ENCODE measurements at regions not wholly inside any gene's neighbourhood (a gene's known extent, or its start where the extent isn't known, plus 50 kb on each side); places are given as distances from the start of the nearest gene placed in this dataset.

DNA sequence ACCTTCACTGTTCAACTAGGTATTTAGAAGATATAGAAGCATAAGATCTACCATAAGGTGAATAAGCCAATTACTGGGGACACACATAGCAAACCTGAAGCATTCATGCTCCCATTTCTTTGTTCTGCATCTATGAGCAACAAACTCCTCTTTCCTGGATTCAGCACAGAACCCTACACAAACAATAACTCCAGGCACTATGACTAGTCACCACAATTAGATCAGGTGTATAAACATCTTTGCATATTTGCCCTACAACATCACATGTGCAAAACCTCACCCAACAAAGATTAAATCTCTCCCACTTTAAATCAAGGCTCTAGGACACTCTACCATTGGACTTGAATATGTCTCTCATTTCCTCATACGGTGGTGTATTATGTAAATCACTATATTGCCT, 652.3 kb downstream of the EPHA7 start:
- no CpG with 5 or more reads among the region's 1 CpG for WGBS (ENCODE audit: insufficient coverage)
- TF ChIP-seq, protein P1, sequence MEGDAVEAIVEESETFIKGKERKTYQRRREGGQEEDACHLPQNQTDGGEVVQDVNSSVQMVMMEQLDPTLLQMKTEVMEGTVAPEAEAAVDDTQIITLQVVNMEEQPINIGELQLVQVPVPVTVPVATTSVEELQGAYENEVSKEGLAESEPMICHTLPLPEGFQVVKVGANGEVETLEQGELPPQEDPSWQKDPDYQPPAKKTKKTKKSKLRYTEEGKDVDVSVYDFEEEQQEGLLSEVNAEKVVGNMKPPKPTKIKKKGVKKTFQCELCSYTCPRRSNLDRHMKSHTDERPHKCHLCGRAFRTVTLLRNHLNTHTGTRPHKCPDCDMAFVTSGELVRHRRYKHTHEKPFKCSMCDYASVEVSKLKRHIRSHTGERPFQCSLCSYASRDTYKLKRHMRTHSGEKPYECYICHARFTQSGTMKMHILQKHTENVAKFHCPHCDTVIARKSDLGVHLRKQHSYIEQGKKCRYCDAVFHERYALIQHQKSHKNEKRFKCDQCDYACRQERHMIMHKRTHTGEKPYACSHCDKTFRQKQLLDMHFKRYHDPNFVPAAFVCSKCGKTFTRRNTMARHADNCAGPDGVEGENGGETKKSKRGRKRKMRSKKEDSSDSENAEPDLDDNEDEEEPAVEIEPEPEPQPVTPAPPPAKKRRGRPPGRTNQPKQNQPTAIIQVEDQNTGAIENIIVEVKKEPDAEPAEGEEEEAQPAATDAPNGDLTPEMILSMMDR (IDR thresholded peaks at IDR 0.05), result no peak

DNA sequence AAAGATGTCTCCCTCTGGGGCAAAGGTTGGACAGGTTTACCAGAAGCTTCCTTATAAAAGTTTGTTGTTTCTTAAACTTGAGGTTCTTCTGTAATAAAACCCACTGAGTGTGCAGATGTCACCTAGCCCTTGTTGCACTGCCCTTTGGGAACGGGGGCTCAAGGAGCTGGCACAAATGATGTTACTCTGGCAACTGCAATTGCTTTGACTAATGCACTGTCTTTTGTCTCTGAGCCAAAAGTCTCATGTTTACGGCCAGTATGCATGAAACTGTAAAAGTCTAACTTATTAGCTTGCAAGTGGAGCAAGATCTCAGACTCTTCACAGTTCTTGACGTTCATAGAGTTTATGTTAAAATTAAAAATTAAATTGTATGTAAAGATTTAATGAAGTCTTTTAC, 655.7 kb downstream of the EPHA7 start:
- Histone ChIP-seq H3K79me2 (ENCODE audit: insufficient read depth, low read length) (no peaks in the 10 kb centered on the region), H3K36me3 (replicated peaks in 1 of 2; ENCODE audit: control insufficient read depth in 1 of 2, insufficient read depth in 2 of 2, low read length in 2 of 2) (no peaks in the 10 kb centered on the region), H3K4me1 (ENCODE audit: control insufficient read depth in 1 of 2, insufficient read depth in 2 of 2, low read length in 2 of 2) (no peaks in the 10 kb centered on the region), H2AFZ (ENCODE audit: insufficient read depth, low read depth, low read length, poor library complexity, severe bottlenecking) (no peak overlapping the region), H3K27me3 (ENCODE audit: control insufficient read depth in 2 of 2, insufficient read depth in 2 of 2, low read length in 2 of 2) (no peaks in the 10 kb centered on the region), H4K20me1 (ENCODE audit: insufficient read depth, low read length) (no peaks in the 10 kb centered on the region), H3K4me3 (replicated peaks in 1 of 3; ENCODE audit: low read depth in 2 of 3, low read length in 3 of 3) (no peak overlapping the region), H3K4me2 (replicated peaks; ENCODE audit: extremely low read depth, low read length, poor library complexity, severe bottlenecking) (no peak overlapping the region), H3K9me3 (replicated peaks in 1 of 2; ENCODE audit: control insufficient read depth in 1 of 2, insufficient read depth in 1 of 2, low read length in 2 of 2) (no peaks in the 10 kb centered on the region), H3K27ac (ENCODE audit: low read depth in 1 of 2, low read length in 2 of 2) (no peak overlapping the region), H3K9ac (ENCODE audit: insufficient read depth, low read length, poor library complexity, severe bottlenecking) (no peak overlapping the region)
- intact Hi-C loops (cut with micrococcal nuclease), result no loop called here
- H3K27ac Mint-ChIP-seq, result no peak overlapping the region
- DNase-seq, result no peak
- H3K4me1 Mint-ChIP-seq, result no peaks in the 10 kb centered on the region
- H3K9me3 Mint-ChIP-seq, result no peaks in the 10 kb centered on the region
- no peak overlapping the region for H3K4me3 Mint-ChIP-seq
- TF ChIP-seq, protein P1 (IDR thresholded peaks at IDR 0.05), result no peak
- peaks cover 0 to 2% (median 1%) of the 10 kb centered on the region in 3 donors for H3K27me3 Mint-ChIP-seq (ENCODE audit: low read depth in 3 of 3)
- H3K36me3 Mint-ChIP-seq, result no peaks in the 10 kb centered on the region
- 86% methylated on average over 1 of the region's 3 CpGs for WGBS (ENCODE audit: insufficient coverage)

More for the DNA sequence above, 652.3 kb downstream of the EPHA7 start:
- H3K4me2 ChIP-seq (replicated peaks; ENCODE audit: extremely low read depth, low read length, poor library complexity, severe bottlenecking), result no peak overlapping the region
- no peaks in the 10 kb centered on the region for H4K20me1 ChIP-seq (ENCODE audit: insufficient read depth, low read length)
- H3K27me3 ChIP-seq (ENCODE audit: control insufficient read depth in 2 of 2, insufficient read depth in 2 of 2, low read length in 2 of 2), result no peaks in the 10 kb centered on the region
- H3K4me3 Mint-ChIP-seq, result no peak overlapping the region
- H3K36me3 ChIP-seq (replicated peaks in 1 of 2; ENCODE audit: control insufficient read depth in 1 of 2, insufficient read depth in 2 of 2, low read length in 2 of 2), result no peaks in the 10 kb centered on the region
- no peaks in the 10 kb centered on the region for H3K36me3 Mint-ChIP-seq
- no peaks in the 10 kb centered on the region for H3K4me1 Mint-ChIP-seq
- H3K4me3 ChIP-seq (replicated peaks in 1 of 3; ENCODE audit: low read depth in 2 of 3, low read length in 3 of 3), result no peak overlapping the region
- H3K27ac Mint-ChIP-seq, result no peak overlapping the region
- no peaks in the 10 kb centered on the region for H3K4me1 ChIP-seq (ENCODE audit: control insufficient read depth in 1 of 2, insufficient read depth in 2 of 2, low read length in 2 of 2)
- H3K9ac ChIP-seq (ENCODE audit: insufficient read depth, low read length, poor library complexity, severe bottlenecking), result no peak overlapping the region
- no peak overlapping the region for H2AFZ ChIP-seq (ENCODE audit: insufficient read depth, low read depth, low read length, poor library complexity, severe bottlenecking)
- H3K9me3 Mint-ChIP-seq, result peaks cover 0 to 4% (median 0%) of the 10 kb centered on the region in 7 donors
- no peaks in the 10 kb centered on the region for H3K9me3 ChIP-seq (replicated peaks in 1 of 2; ENCODE audit: control insufficient read depth in 1 of 2, insufficient read depth in 1 of 2, low read length in 2 of 2)
- DNase-seq, result no peak
- H3K27ac ChIP-seq (ENCODE audit: low read depth in 1 of 2, low read length in 2 of 2), result no peak overlapping the region
- intact Hi-C loops (cut with micrococcal nuclease), result no loop called here
- H3K79me2 ChIP-seq (ENCODE audit: insufficient read depth, low read length), result no peaks in the 10 kb centered on the region
- H3K27me3 Mint-ChIP-seq (ENCODE audit: low read depth in 3 of 3), result peaks cover 0 to 2% (median 1%) of the 10 kb centered on the region in 3 donors
